ENCODE measurements at regions not wholly inside any gene's neighbourhood (a gene's known extent, or its start where the extent isn't known, plus 50 kb on each side); places are given as distances from the start of the nearest gene placed in this dataset.

GRCh38 chr13:90706631-90707030, 640.9 kb upstream of the MIR17HG start:
- WGBS (ENCODE audit: insufficient coverage, low coverage, missing lambda C conversion rate), result 1% methylated on average over 4 of the region's 4 CpGs
- no peaks in the 10 kb centered on the region for H3K4me1 ChIP-seq (replicated peaks in 1 of 2; ENCODE audit: control insufficient read depth in 2 of 2, insufficient read depth in 2 of 2, low read length in 2 of 2)
- no peak overlapping the region for H2AFZ ChIP-seq (ENCODE audit: low read depth, low read length)
- intact Hi-C loops (cut with micrococcal nuclease), result no loop called here
- no peak overlapping the region for H3K4me2 ChIP-seq (ENCODE audit: insufficient read depth, low read length)
- TF ChIP-seq DMBX1 (CRISPR knock-in tag; IDR thresholded peaks at IDR 0.05; ENCODE audit: borderline replicate concordance), result 0 out of 2 replicates have a peak, but pooled peaks have one; percentile 35
- no peak for TF ChIP-seq TCFL5 (CRISPR knock-in tag; conservative IDR thresholded peaks at IDR 0.05)
- peak in 1 of 2 experiments; percentile 48; a peak in 1 of 3 replicates for TF ChIP-seq CBX3 (IDR thresholded peaks at IDR 0.05; ENCODE audit: borderline replicate concordance in 1 of 2, low read length in 2 of 2)
- TF ChIP-seq JUNB (CRISPR knock-in tag; conservative IDR thresholded peaks at IDR 0.05), result 0 out of 2 replicates have a peak, but pooled peaks have one; percentile 11
- 0 out of 2 replicates have a peak, but pooled peaks have one; percentile 43 for TF ChIP-seq ZNF449 (CRISPR knock-in tag; IDR thresholded peaks at IDR 0.05)
- TF ChIP-seq CHD4 (IDR thresholded peaks at IDR 0.05; ENCODE audit: insufficient read depth, insufficient replicate concordance, low read depth, low read length, poor library complexity, severe bottlenecking), result no peak
- no peak for TF ChIP-seq BCL6 (CRISPR knock-in tag; IDR thresholded peaks at IDR 0.05)
- no peak for TF ChIP-seq HINFP (tag; conservative IDR thresholded peaks at IDR 0.05; ENCODE audit: low read depth)
- TF ChIP-seq, protein P1, sequence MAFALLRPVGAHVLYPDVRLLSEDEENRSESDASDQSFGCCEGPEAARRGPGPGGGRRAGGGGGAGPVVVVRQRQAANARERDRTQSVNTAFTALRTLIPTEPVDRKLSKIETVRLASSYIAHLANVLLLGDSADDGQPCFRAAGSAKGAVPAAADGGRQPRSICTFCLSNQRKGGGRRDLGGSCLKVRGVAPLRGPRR (CRISPR knock-in tag; IDR thresholded peaks at IDR 0.05), result 0 out of 2 replicates have a peak, but pooled peaks have one; percentile 15
- H3K36me3 ChIP-seq (ENCODE audit: control insufficient read depth, insufficient read depth, low read length), result no peaks in the 10 kb centered on the region
- peaks cover 2% of the 10 kb centered on the region; the same call in 1 of the 2 replicates for H3K9me3 ChIP-seq (replicated peaks; ENCODE audit: control insufficient read depth, insufficient read depth, low read depth, low read length)
- H3K4me3 ChIP-seq, result no peak overlapping the region
- in situ Hi-C loops (cut with MboI), result no loop called here
- no peaks in the 10 kb centered on the region for H4K20me1 ChIP-seq (replicated peaks; ENCODE audit: control insufficient read depth, insufficient read depth, low read length)
- no peak for FAIRE-seq
- H3K27ac ChIP-seq (ENCODE audit: extremely low read depth, low read depth, low read length), result no peak overlapping the region
- H3K79me2 ChIP-seq (ENCODE audit: control insufficient read depth, insufficient read depth, low read length), result no peaks in the 10 kb centered on the region
- CTCF ChIA-PET (ENCODE audit: low intra/inter-chr PET ratio), result no interaction called here
- ATAC-seq, result no peak
- POLR2A ChIA-PET, result interaction anchor here (1.3 kb wide), 1 partner anchor 9 kb away, joined by 3 read pairs; no protein-coding TSS in a partner anchor
- no peak for DNase-seq (ENCODE audit: extremely low read depth in 1 of 4, low spot score in 3 of 4)
- no peaks in the 10 kb centered on the region for H3K27me3 ChIP-seq (ENCODE audit: control insufficient read depth in 2 of 2, insufficient read depth in 2 of 2, low read length in 2 of 2)
- no peak overlapping the region for H3K9ac ChIP-seq (ENCODE audit: insufficient read depth in 1 of 2, low read depth in 2 of 2, low read length in 2 of 2)
- BruUV-seq (replicated peaks), result no TSS peak
- H3K9me1 ChIP-seq (ENCODE audit: control insufficient read depth, insufficient read depth, low read length), result no peaks in the 10 kb centered on the region

All from K562 (cell line).